Bronchial epithelial cell (primary cell): ENCODE measurements at regions not wholly inside any gene's neighbourhood (a gene's known extent, or its start where the extent isn't known, plus 50 kb on each side); places are given as distances from the start of the nearest gene placed in this dataset.

ENCODE experiments used
- DNase-seq: peaks from one replicate; pipeline ENCODE4 v3.0.0-alpha.2; 2010; ENCODE audit warnings: low read depth
- FAIRE-seq: peaks from 2 replicates; lab custom pipeline; 2011; peaks lifted over from hg19 to GRCh38; lab: Jason Lieb, UNC
- H3K27me3 ChIP-seq: 2 replicates; pipeline ENCODE4 v1.5.1; 2011; ENCODE audit warnings: low read length; ENCODE audit not compliant: control insufficient read depth, insufficient read depth
- H3K36me3 ChIP-seq: 2 replicates; pipeline ENCODE4 v1.5.1; 2011; ENCODE audit warnings: low read length; ENCODE audit not compliant: control insufficient read depth, insufficient read depth
- H3K4me3 ChIP-seq: 2 replicates; pipeline ENCODE4 v1.5.1; 2011; ENCODE audit warnings: mild to moderate bottlenecking, low read depth, low read length, control low read depth
- CTCF ChIP-seq: IDR thresholded peaks from 2 replicates; pipeline ENCODE4 v1.5.1; 2011; ENCODE audit warnings: mild to moderate bottlenecking, moderate library complexity, low read length, control low read depth, inconsistent platforms; ENCODE audit not compliant: insufficient read depth, severe bottlenecking

- TF ChIP-seq CTCF: no peak
- DNase-seq (no peak), FAIRE-seq (no peak)
- Histone ChIP-seq H3K4me3 (no peak overlapping the region), H3K36me3 (no peaks in the 10 kb centered on the region), H3K27me3 (no peaks in the 10 kb centered on the region)
These were observed 229.5 kb downstream of the NKX6-1 start for GRCh38 chr4:84269536-84270044.

- H3K27me3 ChIP-seq: no peaks in the 10 kb centered on the region
- FAIRE-seq (no peak), DNase-seq (no peak)
- TF ChIP-seq CTCF: no peak
- no peaks in the 10 kb centered on the region for H3K36me3 ChIP-seq
- H3K4me3 ChIP-seq: no peak overlapping the region
These were observed 234.4 kb downstream of the NKX6-1 start for GRCh38 chr4:84264652-84265051.

GRCh38 chr4:84263415-84263814 is 235.7 kb downstream of the NKX6-1 start:
- no peak for FAIRE-seq
- Histone ChIP-seq H3K4me3 (no peak overlapping the region), H3K36me3 (no peaks in the 10 kb centered on the region), H3K27me3 (no peaks in the 10 kb centered on the region)
- TF ChIP-seq CTCF: no peak
- DNase-seq: no peak

- FAIRE-seq (no peak), DNase-seq (no peak)
- H3K36me3 ChIP-seq: no peaks in the 10 kb centered on the region
- no peak overlapping the region for H3K4me3 ChIP-seq
- TF ChIP-seq CTCF: no peak
- H3K27me3 ChIP-seq: no peaks in the 10 kb centered on the region
These were observed 238.6 kb downstream of the NKX6-1 start for GRCh38 chr4:84260495-84260894.

- TF ChIP-seq CTCF: peak; percentile 65
- Histone ChIP-seq H3K27me3 (no peaks in the 10 kb centered on the region), H3K36me3 (no peaks in the 10 kb centered on the region), H3K4me3 (no peak overlapping the region)
- DNase-seq (peak; percentile 33), FAIRE-seq (no peak)
These were observed 239.9 kb downstream of the NKX6-1 start for GRCh38 chr4:84258905-84259830.
